ENCODE measurements at regions not wholly inside any gene's neighbourhood (a gene's known extent, or its start where the extent isn't known, plus 50 kb on each side); places are given as distances from the start of the nearest gene placed in this dataset.

DNA sequence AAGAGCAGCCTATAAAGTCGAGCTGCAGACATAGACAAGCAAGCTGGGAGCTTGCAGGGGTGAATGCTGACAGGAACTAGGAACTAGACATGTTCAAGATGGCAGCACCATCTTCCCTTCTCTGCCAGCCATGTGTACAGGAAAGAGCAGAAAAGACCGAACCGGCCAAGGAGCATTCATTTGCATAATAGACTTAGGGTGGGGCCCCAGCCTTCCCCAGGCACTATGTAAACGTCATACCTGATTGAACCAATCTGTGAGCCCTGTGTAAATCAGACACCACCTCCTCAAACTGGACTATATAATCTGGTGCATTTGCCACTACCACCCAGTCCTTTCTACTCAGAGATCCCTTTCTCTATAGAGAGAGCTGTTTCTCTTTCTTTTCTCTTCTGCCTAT lies 106.9 kb upstream of the FAM3C start:
- TF ChIP-seq, protein P1, sequence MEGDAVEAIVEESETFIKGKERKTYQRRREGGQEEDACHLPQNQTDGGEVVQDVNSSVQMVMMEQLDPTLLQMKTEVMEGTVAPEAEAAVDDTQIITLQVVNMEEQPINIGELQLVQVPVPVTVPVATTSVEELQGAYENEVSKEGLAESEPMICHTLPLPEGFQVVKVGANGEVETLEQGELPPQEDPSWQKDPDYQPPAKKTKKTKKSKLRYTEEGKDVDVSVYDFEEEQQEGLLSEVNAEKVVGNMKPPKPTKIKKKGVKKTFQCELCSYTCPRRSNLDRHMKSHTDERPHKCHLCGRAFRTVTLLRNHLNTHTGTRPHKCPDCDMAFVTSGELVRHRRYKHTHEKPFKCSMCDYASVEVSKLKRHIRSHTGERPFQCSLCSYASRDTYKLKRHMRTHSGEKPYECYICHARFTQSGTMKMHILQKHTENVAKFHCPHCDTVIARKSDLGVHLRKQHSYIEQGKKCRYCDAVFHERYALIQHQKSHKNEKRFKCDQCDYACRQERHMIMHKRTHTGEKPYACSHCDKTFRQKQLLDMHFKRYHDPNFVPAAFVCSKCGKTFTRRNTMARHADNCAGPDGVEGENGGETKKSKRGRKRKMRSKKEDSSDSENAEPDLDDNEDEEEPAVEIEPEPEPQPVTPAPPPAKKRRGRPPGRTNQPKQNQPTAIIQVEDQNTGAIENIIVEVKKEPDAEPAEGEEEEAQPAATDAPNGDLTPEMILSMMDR (IDR thresholded peaks at IDR 0.05) = no peak
- TF ChIP-seq, protein P2, sequence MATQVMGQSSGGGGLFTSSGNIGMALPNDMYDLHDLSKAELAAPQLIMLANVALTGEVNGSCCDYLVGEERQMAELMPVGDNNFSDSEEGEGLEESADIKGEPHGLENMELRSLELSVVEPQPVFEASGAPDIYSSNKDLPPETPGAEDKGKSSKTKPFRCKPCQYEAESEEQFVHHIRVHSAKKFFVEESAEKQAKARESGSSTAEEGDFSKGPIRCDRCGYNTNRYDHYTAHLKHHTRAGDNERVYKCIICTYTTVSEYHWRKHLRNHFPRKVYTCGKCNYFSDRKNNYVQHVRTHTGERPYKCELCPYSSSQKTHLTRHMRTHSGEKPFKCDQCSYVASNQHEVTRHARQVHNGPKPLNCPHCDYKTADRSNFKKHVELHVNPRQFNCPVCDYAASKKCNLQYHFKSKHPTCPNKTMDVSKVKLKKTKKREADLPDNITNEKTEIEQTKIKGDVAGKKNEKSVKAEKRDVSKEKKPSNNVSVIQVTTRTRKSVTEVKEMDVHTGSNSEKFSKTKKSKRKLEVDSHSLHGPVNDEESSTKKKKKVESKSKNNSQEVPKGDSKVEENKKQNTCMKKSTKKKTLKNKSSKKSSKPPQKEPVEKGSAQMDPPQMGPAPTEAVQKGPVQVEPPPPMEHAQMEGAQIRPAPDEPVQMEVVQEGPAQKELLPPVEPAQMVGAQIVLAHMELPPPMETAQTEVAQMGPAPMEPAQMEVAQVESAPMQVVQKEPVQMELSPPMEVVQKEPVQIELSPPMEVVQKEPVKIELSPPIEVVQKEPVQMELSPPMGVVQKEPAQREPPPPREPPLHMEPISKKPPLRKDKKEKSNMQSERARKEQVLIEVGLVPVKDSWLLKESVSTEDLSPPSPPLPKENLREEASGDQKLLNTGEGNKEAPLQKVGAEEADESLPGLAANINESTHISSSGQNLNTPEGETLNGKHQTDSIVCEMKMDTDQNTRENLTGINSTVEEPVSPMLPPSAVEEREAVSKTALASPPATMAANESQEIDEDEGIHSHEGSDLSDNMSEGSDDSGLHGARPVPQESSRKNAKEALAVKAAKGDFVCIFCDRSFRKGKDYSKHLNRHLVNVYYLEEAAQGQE (IDR thresholded peaks at IDR 0.05; ENCODE audit: insufficient read depth in 1 of 2, low read depth in 2 of 2, low read length in 1 of 2) = no peak
- TF ChIP-seq POLR2AphosphoS5 (IDR thresholded peaks at IDR 0.05; ENCODE audit: low read depth, low read length) (no peak), SIN3A (IDR thresholded peaks at IDR 0.05; ENCODE audit: borderline replicate concordance, insufficient read depth, low read depth, low read length) (no peak)
